GM13977 (cell line): ENCODE measurements at regions not wholly inside any gene's neighbourhood (a gene's known extent, or its start where the extent isn't known, plus 50 kb on each side); places are given as distances from the start of the nearest gene placed in this dataset.
"Not testable (repeated sequence)": the region's sequence is repeated elsewhere in the genome, so short reads cannot be mapped to it uniquely, and the experiment has no call there.

Experiments
- DNase-seq: peaks from one replicate; pipeline ENCODE4 v3.0.0; 2012; ENCODE audit warnings: low spot score
- in situ Hi-C: fragments of 300-500 bp; cut with MboI; formaldehyde crosslinking; loops from one replicate; pipeline ENCODE4 v1.12.0; 2022; ENCODE audit warnings: low sequenced_read_pairs, low pct_unique_long_range_greater_than_20kb, mixed read lengths, inconsistent platforms; ENCODE audit not compliant: unreplicated experiment
- TF ChIP-seq, protein P1 (sequence below): IDR thresholded peaks from 2 replicates; pipeline ENCODE4 v1.5.1; 2012; ENCODE audit warnings: mild to moderate bottlenecking, control low read depth; ENCODE audit not compliant: insufficient read depth; ENCODE audit errors: extremely low read depth, missing control alignments

DNA sequence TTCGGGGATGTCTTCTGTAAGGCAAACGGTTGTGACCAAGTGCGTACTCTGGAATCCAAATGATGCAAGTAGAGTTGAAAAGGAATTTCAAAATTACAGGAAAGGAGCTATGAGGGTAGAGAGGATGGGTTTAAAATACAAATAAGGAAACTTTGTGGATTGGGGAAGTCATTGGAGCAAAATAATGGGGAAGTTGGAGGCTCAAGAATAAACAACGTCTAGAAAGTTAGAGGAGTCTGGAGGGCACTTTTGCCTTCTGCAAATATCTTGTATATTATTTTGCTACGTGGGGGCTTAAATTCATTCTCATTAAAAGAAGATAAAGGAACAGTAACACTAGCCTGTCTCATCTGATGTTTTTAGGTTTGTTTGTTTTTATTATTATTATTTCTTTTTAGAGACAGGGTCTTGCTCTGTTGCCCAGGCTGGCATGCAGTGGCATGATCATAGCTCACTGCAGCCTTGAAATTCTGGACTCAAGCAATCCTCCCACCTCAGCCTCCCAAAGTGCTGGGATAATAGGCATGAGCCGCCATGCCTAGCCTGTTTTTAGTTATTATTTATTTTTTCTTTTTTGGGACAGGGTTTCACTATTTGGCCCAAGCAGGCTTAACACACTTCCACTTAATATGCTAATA lies 55.0 kb upstream of the TNFAIP3 start:
- TF ChIP-seq, protein P1, sequence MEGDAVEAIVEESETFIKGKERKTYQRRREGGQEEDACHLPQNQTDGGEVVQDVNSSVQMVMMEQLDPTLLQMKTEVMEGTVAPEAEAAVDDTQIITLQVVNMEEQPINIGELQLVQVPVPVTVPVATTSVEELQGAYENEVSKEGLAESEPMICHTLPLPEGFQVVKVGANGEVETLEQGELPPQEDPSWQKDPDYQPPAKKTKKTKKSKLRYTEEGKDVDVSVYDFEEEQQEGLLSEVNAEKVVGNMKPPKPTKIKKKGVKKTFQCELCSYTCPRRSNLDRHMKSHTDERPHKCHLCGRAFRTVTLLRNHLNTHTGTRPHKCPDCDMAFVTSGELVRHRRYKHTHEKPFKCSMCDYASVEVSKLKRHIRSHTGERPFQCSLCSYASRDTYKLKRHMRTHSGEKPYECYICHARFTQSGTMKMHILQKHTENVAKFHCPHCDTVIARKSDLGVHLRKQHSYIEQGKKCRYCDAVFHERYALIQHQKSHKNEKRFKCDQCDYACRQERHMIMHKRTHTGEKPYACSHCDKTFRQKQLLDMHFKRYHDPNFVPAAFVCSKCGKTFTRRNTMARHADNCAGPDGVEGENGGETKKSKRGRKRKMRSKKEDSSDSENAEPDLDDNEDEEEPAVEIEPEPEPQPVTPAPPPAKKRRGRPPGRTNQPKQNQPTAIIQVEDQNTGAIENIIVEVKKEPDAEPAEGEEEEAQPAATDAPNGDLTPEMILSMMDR: no peak
- DNase-seq: no peak
- in situ Hi-C loops: no loop called here

DNA sequence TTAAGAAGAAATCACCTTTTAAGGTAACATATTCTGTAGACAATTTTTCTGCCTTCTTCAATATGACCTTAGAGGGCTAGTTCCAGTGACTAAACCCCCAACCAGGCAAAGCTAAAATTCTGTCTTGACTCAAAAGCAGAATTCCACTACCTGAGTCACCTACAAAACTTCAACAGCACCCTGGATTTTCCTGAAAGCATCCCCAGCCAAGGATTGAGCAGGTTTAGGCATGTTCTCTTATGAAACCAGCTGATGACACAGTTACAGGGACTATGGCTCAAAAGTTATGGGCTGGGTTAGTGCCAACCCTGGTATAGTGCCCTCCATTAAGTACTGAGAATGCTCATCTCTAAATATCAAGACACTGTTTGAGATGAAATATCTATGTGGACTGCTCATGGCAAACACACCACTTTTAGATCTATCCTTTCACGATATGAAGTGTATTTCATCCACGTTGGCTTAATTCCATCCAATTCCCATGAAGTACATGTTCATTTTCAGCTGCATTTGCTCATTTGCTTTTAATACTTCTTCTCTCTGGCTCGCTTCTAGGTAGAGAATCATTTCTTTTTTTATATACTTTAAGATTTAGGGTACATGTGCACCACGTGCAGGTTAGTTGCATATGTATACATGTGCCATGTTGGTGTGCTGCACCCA lies 53.6 kb upstream of the TNFAIP3 start:
- TF ChIP-seq, protein P1: no peak
- in situ Hi-C loops: no loop called here
- DNase-seq: no peak

DNA sequence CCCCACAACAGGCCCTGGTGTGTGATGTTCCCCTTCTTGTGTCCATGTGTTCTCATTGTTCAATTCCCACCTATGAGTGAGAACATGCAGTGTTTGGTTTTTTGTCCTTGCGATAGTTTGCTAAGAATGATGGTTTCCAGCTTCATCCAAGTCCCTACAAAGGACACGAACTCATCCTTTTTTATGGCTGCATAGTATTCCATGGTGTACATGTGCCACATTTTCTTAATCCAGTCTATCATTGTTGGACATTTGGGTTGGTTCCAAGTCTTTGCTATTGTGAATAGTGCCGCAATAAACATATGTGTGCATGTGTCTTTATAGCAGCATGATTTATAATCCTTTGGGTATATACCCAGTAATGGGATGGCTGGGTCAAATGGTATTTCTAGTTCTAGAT lies 53.0 kb upstream of the TNFAIP3 start:
- in situ Hi-C loops, DNase-seq: not testable (repeated sequence)

DNA sequence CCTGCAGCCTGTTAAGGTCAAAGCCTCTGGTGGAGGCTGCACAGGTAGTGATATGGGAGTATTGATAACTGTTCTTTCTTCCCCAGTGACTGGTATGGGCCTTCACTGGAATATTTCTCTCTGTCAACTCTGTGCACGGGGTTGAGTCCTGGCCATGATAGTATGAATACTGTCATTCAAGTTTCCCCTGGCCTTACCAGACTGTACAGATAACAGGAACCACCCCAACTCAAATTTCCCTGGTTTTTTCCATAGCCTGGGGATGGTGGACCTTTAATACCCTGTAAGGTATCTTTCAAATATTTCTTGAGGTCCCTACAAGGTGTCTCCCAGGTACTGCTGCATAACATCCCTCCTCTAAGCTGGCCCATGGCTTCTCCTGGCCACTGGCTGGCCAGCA lies 51.4 kb upstream of the TNFAIP3 start:
- TF ChIP-seq, protein P1: no peak
- in situ Hi-C loops: no loop called here
- no peak for DNase-seq

DNA sequence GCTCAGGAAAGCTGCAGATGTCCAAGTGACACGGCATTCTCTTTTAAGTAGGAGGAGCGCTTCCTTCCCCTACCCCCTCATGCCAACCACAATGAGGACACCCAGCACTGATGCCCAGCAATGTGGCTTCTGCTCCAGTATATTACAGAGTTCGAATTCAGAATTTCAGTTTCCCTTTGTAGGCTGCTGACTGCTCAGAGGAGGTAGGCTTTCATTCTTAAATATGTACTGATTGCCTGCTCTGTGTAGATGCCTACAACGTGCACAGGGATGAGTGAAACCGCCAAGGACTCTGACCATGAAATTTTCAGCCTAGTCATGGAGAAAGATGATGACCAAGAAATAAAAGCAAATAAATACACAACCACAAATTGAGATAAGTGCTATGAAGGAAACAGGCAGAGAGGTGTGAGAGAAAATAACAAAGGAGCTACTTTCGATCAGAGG lies 50.9 kb upstream of the TNFAIP3 start:
- in situ Hi-C loops: no loop called here
- DNase-seq: peak; percentile 22
- TF ChIP-seq, protein P1: no peak

- DNase-seq: no peak
- in situ Hi-C loops: no loop called here
- TF ChIP-seq, protein P1: no peak
Measured at GRCh38 chr6:137816688-137817618, 50.1 kb upstream of the TNFAIP3 start.
